GM23338 (cell line): ENCODE measurements at regions not wholly inside any gene's neighbourhood (a gene's known extent, or its start where the extent isn't known, plus 50 kb on each side); places are given as distances from the start of the nearest gene placed in this dataset.

Source experiments
- ATAC-seq: fragments of 200-7000 bp; cut with Tn5 transposase; 3 replicates; pipeline ENCODE4 v1.9.1; 2020
- DNase-seq: peaks from one replicate; pipeline ENCODE4 v3.0.0-alpha.2; 2015; ENCODE audit warnings: low spot score
- H2AFZ ChIP-seq: fragments of 200-600 bp; sonication (generic); 2 replicates; pipeline ENCODE4 v1.8.0; 2016; ENCODE audit warnings: antibody characterized with exemption, mild to moderate bottlenecking, moderate library complexity
- H3F3A ChIP-seq: fragments of 200-600 bp; sonication (generic); replicated peaks from 2 replicates; pipeline ENCODE4 v1.8.0; 2017; ENCODE audit warnings: antibody characterized with exemption, mixed run types, low read depth
- H3K27ac ChIP-seq: fragments of 200-600 bp; sonication (generic); 2 replicates; pipeline ENCODE4 v1.6.1; 2016; ENCODE audit warnings: low read depth
- H3K27me3 ChIP-seq: fragments of 200-600 bp; sonication (generic); 2 replicates; pipeline ENCODE4 v1.8.0; 2016; ENCODE audit warnings: mild to moderate bottlenecking, mixed run types, moderate library complexity; ENCODE audit not compliant: insufficient read depth
- H3K36me3 ChIP-seq: fragments of 200-600 bp; sonication (generic); 2 replicates; pipeline ENCODE4 v1.8.0; 2016; ENCODE audit warnings: mild to moderate bottlenecking; ENCODE audit not compliant: insufficient read depth
- H3K4me1 ChIP-seq: fragments of 200-600 bp; sonication (generic); 2 replicates; pipeline ENCODE4 v1.8.0; 2016; ENCODE audit warnings: mild to moderate bottlenecking, moderate library complexity; ENCODE audit not compliant: insufficient read depth
- H3K4me2 ChIP-seq: fragments of 200-600 bp; sonication (generic); 2 replicates; pipeline ENCODE4 v1.7.1; 2017; ENCODE audit warnings: mixed run types
- H3K4me3 ChIP-seq: fragments of 200-600 bp; sonication (generic); 2 replicates; pipeline ENCODE4 v1.6.1; 2016; ENCODE audit warnings: mixed run types
- H3K79me2 ChIP-seq: fragments of 200-600 bp; sonication (generic); replicated peaks from 2 replicates; pipeline ENCODE4 v1.8.0; 2017; ENCODE audit warnings: mild to moderate bottlenecking; ENCODE audit not compliant: insufficient read depth
- H3K9me2 ChIP-seq: fragments of 200-600 bp; sonication (generic); 2 replicates; pipeline ENCODE4 v1.8.0; 2017; ENCODE audit not compliant: insufficient read depth
- H4K20me1 ChIP-seq: fragments of 200-600 bp; sonication (generic); replicated peaks from 2 replicates; pipeline ENCODE4 v1.8.0; 2017; ENCODE audit warnings: mild to moderate bottlenecking; ENCODE audit not compliant: insufficient read depth
- H3K27ac Mint-ChIP-seq: 2 replicates; pipeline ENCODE4 v1.8.0; 2020; ENCODE audit warnings: inconsistent platforms, mild to moderate bottlenecking, moderate library complexity, mixed read lengths
- H3K27me3 Mint-ChIP-seq: 3 replicates; pipeline ENCODE4 v1.8.0; 2022; ENCODE audit warnings: low read depth, mild to moderate bottlenecking, moderate library complexity, mixed read lengths, inconsistent platforms; ENCODE audit not compliant: insufficient read depth, poor library complexity
- H3K36me3 Mint-ChIP-seq: 3 replicates; pipeline ENCODE4 v1.8.0; 2021; ENCODE audit warnings: low read depth, mild to moderate bottlenecking, inconsistent platforms, moderate library complexity, mixed read lengths
- H3K4me1 Mint-ChIP-seq: 3 replicates; pipeline ENCODE4 v1.8.0; 2020; ENCODE audit warnings: mild to moderate bottlenecking, inconsistent platforms, mixed read lengths
- H3K4me3 Mint-ChIP-seq: 3 replicates; pipeline ENCODE4 v1.8.0; 2021; ENCODE audit warnings: moderate library complexity, mild to moderate bottlenecking, inconsistent platforms, mixed read lengths
- H3K9me3 Mint-ChIP-seq: 3 replicates; pipeline ENCODE4 v1.8.0; 2020; ENCODE audit warnings: moderate library complexity, mild to moderate bottlenecking, inconsistent platforms, mixed read lengths
- CREB1 ChIP-seq: fragments of 250-450 bp; sonication (Bioruptor Pico); IDR thresholded peaks from 2 replicates; pipeline ENCODE4 v1.5.0; 2020; ENCODE audit warnings: low read depth, mild to moderate bottlenecking, moderate library complexity
- EZH2 ChIP-seq: fragments of 200-600 bp; sonication (generic); IDR thresholded peaks from one replicate; pipeline ENCODE4 v1.8.0; 2017; ENCODE audit warnings: antibody characterized with exemption, mild to moderate bottlenecking, low read depth; ENCODE audit not compliant: unreplicated experiment
- EZH2phosphoT487 ChIP-seq: fragments of 200-600 bp; sonication (generic); IDR thresholded peaks from one replicate; pipeline ENCODE4 v1.8.1; 2018; ENCODE audit warnings: antibody characterized with exemption; ENCODE audit not compliant: unreplicated experiment
- JUNB ChIP-seq: IDR thresholded peaks from one replicate; pipeline ENCODE4 v1.6.1; 2016; ENCODE audit warnings: antibody characterized with exemption; ENCODE audit not compliant: unreplicated experiment
- NANOG ChIP-seq: IDR thresholded peaks from 2 replicates; pipeline ENCODE4 v1.6.1; 2016; ENCODE audit warnings: antibody characterized with exemption, borderline replicate concordance
- POLR2AphosphoS5 ChIP-seq: IDR thresholded peaks from 2 replicates; pipeline ENCODE4 v1.6.1; 2016; ENCODE audit warnings: antibody characterized with exemption, low read depth
- STAT1 ChIP-seq: IDR thresholded peaks from one replicate; pipeline ENCODE4 v1.6.1; 2016; ENCODE audit warnings: antibody characterized with exemption; ENCODE audit not compliant: unreplicated experiment
- ZNF114 ChIP-seq: fragments of 250-450 bp; sonication (Bioruptor Pico); IDR thresholded peaks from 2 replicates; pipeline ENCODE4 v1.5.0; 2020; ENCODE audit warnings: mild to moderate bottlenecking, moderate library complexity
- ZNF331 ChIP-seq: fragments of 250-450 bp; sonication (Bioruptor Pico); IDR thresholded peaks from 2 replicates; pipeline ENCODE4 v1.5.0; 2020; ENCODE audit warnings: low read depth, mild to moderate bottlenecking, moderate library complexity
- TF ChIP-seq, protein P1 (sequence below): IDR thresholded peaks from one replicate; pipeline ENCODE4 v1.6.1; 2018; ENCODE audit warnings: antibody characterized with exemption; ENCODE audit not compliant: unreplicated experiment
- TF ChIP-seq, protein P2 (sequence below): IDR thresholded peaks from 2 replicates; pipeline ENCODE4 v1.6.1; 2016; ENCODE audit warnings: antibody characterized with exemption
- TF ChIP-seq, protein P3 (sequence below): fragments of 250-450 bp; sonication (Bioruptor Pico); IDR thresholded peaks from 2 replicates; pipeline ENCODE4 v1.5.0; 2020; ENCODE audit warnings: mild to moderate bottlenecking, moderate library complexity
- TF ChIP-seq, protein P4 (sequence below), 2 experiments: fragments of 200-600 bp in 1 of 2; sonication (generic) in 1 of 2; conservative IDR thresholded peaks; 2 replicates each; pipeline versions ENCODE4 v1.5.1 to v1.6.1; 2016 to 2017; ENCODE audit warnings: antibody characterized with exemption in 2 of 2, low read depth in 2 of 2, mild to moderate bottlenecking in 2 of 2, moderate library complexity in 1 of 2

DNA sequence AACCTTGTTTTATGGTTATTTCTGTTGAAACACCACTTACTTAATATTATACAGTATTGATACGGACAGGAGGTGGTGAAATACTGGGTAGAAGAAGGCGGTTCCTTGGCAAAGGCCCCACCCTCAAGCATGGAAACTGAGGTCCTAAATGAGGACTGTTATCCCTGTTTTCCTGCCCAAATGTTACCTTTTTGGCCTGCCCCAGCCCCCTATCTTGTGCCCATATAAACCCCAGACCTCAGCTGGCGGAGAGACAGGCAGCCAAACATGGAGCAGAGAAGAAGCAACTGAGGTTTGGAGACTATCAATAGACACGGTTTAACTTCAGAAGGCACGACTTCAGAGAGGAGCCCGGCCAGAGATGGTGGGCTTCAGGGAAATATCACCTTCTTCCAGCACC lies 640.1 kb downstream of the PTPRU start:
- Histone ChIP-seq H3K27me3 (no peaks in the 10 kb centered on the region), H3K4me2 (no peak overlapping the region), H3K36me3 (no peaks in the 10 kb centered on the region), H4K20me1 (no peaks in the 10 kb centered on the region), H3K27ac (no peak overlapping the region), H3K4me3 (no peak overlapping the region), H2AFZ (peak overlapping the region; percentile 72), H3K9me2 (no peaks in the 10 kb centered on the region), H3K79me2 (no peaks in the 10 kb centered on the region), H3F3A (0 out of 2 replicates have a peak, but pooled peaks cover 3% of the 10 kb centered on the region), H3K4me1 (0 out of 2 replicates have a peak, but pooled peaks cover 3% of the 10 kb centered on the region)
- H3K36me3 Mint-ChIP-seq: no peaks in the 10 kb centered on the region
- no peak overlapping the region for H3K4me3 Mint-ChIP-seq
- TF ChIP-seq EZH2: no peak
- TF ChIP-seq, protein P1, sequence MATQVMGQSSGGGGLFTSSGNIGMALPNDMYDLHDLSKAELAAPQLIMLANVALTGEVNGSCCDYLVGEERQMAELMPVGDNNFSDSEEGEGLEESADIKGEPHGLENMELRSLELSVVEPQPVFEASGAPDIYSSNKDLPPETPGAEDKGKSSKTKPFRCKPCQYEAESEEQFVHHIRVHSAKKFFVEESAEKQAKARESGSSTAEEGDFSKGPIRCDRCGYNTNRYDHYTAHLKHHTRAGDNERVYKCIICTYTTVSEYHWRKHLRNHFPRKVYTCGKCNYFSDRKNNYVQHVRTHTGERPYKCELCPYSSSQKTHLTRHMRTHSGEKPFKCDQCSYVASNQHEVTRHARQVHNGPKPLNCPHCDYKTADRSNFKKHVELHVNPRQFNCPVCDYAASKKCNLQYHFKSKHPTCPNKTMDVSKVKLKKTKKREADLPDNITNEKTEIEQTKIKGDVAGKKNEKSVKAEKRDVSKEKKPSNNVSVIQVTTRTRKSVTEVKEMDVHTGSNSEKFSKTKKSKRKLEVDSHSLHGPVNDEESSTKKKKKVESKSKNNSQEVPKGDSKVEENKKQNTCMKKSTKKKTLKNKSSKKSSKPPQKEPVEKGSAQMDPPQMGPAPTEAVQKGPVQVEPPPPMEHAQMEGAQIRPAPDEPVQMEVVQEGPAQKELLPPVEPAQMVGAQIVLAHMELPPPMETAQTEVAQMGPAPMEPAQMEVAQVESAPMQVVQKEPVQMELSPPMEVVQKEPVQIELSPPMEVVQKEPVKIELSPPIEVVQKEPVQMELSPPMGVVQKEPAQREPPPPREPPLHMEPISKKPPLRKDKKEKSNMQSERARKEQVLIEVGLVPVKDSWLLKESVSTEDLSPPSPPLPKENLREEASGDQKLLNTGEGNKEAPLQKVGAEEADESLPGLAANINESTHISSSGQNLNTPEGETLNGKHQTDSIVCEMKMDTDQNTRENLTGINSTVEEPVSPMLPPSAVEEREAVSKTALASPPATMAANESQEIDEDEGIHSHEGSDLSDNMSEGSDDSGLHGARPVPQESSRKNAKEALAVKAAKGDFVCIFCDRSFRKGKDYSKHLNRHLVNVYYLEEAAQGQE: no peak
- no peak for TF ChIP-seq JUNB
- TF ChIP-seq NANOG: no peak
- TF ChIP-seq, protein P2, sequence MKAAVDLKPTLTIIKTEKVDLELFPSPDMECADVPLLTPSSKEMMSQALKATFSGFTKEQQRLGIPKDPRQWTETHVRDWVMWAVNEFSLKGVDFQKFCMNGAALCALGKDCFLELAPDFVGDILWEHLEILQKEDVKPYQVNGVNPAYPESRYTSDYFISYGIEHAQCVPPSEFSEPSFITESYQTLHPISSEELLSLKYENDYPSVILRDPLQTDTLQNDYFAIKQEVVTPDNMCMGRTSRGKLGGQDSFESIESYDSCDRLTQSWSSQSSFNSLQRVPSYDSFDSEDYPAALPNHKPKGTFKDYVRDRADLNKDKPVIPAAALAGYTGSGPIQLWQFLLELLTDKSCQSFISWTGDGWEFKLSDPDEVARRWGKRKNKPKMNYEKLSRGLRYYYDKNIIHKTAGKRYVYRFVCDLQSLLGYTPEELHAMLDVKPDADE: no peak
- TF ChIP-seq POLR2AphosphoS5: no peak
- TF ChIP-seq STAT1: no peak
- TF ChIP-seq, protein P3, sequence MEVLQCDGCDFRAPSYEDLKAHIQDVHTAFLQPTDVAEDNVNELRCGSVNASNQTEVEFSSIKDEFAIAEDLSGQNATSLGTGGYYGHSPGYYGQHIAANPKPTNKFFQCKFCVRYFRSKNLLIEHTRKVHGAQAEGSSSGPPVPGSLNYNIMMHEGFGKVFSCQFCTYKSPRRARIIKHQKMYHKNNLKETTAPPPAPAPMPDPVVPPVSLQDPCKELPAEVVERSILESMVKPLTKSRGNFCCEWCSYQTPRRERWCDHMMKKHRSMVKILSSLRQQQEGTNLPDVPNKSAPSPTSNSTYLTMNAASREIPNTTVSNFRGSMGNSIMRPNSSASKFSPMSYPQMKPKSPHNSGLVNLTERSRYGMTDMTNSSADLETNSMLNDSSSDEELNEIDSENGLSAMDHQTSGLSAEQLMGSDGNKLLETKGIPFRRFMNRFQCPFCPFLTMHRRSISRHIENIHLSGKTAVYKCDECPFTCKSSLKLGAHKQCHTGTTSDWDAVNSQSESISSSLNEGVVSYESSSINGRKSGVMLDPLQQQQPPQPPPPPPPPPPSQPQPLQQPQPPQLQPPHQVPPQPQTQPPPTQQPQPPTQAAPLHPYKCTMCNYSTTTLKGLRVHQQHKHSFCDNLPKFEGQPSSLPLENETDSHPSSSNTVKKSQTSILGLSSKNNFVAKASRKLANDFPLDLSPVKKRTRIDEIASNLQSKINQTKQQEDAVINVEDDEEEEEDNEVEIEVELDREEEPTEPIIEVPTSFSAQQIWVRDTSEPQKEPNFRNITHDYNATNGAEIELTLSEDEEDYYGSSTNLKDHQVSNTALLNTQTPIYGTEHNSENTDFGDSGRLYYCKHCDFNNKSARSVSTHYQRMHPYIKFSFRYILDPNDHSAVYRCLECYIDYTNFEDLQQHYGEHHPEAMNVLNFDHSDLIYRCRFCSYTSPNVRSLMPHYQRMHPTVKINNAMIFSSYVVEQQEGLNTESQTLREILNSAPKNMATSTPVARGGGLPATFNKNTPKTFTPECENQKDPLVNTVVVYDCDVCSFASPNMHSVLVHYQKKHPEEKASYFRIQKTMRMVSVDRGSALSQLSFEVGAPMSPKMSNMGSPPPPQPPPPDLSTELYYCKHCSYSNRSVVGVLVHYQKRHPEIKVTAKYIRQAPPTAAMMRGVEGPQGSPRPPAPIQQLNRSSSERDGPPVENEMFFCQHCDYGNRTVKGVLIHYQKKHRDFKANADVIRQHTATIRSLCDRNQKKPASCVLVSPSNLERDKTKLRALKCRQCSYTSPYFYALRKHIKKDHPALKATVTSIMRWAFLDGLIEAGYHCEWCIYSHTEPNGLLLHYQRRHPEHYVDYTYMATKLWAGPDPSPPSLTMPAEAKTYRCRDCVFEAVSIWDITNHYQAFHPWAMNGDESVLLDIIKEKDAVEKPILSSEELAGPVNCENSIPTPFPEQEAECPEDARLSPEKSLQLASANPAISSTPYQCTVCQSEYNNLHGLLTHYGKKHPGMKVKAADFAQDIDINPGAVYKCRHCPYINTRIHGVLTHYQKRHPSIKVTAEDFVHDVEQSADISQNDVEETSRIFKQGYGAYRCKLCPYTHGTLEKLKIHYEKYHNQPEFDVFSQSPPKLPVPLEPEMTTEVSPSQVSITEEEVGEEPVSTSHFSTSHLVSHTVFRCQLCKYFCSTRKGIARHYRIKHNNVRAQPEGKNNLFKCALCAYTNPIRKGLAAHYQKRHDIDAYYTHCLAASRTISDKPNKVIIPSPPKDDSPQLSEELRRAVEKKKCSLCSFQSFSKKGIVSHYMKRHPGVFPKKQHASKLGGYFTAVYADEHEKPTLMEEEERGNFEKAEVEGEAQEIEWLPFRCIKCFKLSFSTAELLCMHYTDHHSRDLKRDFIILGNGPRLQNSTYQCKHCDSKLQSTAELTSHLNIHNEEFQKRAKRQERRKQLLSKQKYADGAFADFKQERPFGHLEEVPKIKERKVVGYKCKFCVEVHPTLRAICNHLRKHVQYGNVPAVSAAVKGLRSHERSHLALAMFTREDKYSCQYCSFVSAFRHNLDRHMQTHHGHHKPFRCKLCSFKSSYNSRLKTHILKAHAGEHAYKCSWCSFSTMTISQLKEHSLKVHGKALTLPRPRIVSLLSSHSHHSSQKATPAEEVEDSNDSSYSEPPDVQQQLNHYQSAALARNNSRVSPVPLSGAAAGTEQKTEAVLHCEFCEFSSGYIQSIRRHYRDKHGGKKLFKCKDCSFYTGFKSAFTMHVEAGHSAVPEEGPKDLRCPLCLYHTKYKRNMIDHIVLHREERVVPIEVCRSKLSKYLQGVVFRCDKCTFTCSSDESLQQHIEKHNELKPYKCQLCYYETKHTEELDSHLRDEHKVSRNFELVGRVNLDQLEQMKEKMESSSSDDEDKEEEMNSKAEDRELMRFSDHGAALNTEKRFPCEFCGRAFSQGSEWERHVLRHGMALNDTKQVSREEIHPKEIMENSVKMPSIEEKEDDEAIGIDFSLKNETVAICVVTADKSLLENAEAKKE (CRISPR knock-in tag): no peak
- TF ChIP-seq ZNF331 (CRISPR knock-in tag): no peak
- TF ChIP-seq CREB1 (CRISPR knock-in tag): no peak
- TF ChIP-seq ZNF114 (CRISPR knock-in tag): no peak
- TF ChIP-seq EZH2phosphoT487: no peak
- TF ChIP-seq, protein P4, sequence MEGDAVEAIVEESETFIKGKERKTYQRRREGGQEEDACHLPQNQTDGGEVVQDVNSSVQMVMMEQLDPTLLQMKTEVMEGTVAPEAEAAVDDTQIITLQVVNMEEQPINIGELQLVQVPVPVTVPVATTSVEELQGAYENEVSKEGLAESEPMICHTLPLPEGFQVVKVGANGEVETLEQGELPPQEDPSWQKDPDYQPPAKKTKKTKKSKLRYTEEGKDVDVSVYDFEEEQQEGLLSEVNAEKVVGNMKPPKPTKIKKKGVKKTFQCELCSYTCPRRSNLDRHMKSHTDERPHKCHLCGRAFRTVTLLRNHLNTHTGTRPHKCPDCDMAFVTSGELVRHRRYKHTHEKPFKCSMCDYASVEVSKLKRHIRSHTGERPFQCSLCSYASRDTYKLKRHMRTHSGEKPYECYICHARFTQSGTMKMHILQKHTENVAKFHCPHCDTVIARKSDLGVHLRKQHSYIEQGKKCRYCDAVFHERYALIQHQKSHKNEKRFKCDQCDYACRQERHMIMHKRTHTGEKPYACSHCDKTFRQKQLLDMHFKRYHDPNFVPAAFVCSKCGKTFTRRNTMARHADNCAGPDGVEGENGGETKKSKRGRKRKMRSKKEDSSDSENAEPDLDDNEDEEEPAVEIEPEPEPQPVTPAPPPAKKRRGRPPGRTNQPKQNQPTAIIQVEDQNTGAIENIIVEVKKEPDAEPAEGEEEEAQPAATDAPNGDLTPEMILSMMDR (conservative IDR thresholded peaks at IDR 0.05; ENCODE audit: low read depth in 2 of 2): no peak
- H3K27ac Mint-ChIP-seq: no peak overlapping the region
- no peak for DNase-seq
- peaks cover 23% of the 10 kb centered on the region for H3K4me1 Mint-ChIP-seq
- H3K9me3 Mint-ChIP-seq: no peaks in the 10 kb centered on the region
- no peak for ATAC-seq
- H3K27me3 Mint-ChIP-seq: peaks cover 5% of the 10 kb centered on the region
